Heart left ventricle (tissue), 13 donors: ENCODE measurements at regions not wholly inside any gene's neighbourhood (a gene's known extent, or its start where the extent isn't known, plus 50 kb on each side); places are given as distances from the start of the nearest gene placed in this dataset.

ENCODE experiments used
- POLR2A ChIP-seq, 2 donors: fragments of 450-650 bp; IDR thresholded peaks; one replicate each; pipeline ENCODE4 v1.6.1; 2017; ENCODE audit warnings: antibody characterized with exemption in 2 of 2, mild to moderate bottlenecking in 2 of 2, moderate library complexity in 2 of 2
- TF ChIP-seq, protein P1 (sequence below), 12 donors: fragments of 200-600 bp; sonication (generic) in 4 of 12; IDR thresholded peaks; one replicate each; pipeline versions ENCODE4 v1.5.0 to v1.8.0; 2018 to 2022; ENCODE audit warnings: antibody characterized with exemption in 12 of 12, mild to moderate bottlenecking in 5 of 12
- donor health status: ischemic (EF 13 %, LVEDD 7.1; RV severe dilation, severe dysfunction).
- donor health status: DM: no; HTN: yes; CAD: no.
- donor health status: DM: no; HTN: no; CAD: no.
- donor health status: ischemic (EF 25% LVEDD 6.9; RV normal size, moderate dysfunction).
- donor health status: ischemic (EF 25% LVEDD 5.7; RV mildly dilated, moderate dysfunction).
- donor health status: ischemic (EF 35%, LVEDD 5.7; RV mildly dilated, moderate dysfunction).
- donor health status: nonischemic (EF 11% LVEDD 7.7; RV severe dilation, severe dysfunction).
- donor health status: DM: yes; HTN: yes; CAD: no.
- donor health status: PGD.
- donor health status: ischemic (EF 29% LVEDD 5.4; RV normal size, mild dysfunction).
- donor health status: nonischemic (EF 23%, LVEDD 6.1; RV moderate dilation, normal function).

GRCh38 chr10:55742487-55742886 lies 618.6 kb downstream of the ZWINT start:
- TF ChIP-seq, protein P1, sequence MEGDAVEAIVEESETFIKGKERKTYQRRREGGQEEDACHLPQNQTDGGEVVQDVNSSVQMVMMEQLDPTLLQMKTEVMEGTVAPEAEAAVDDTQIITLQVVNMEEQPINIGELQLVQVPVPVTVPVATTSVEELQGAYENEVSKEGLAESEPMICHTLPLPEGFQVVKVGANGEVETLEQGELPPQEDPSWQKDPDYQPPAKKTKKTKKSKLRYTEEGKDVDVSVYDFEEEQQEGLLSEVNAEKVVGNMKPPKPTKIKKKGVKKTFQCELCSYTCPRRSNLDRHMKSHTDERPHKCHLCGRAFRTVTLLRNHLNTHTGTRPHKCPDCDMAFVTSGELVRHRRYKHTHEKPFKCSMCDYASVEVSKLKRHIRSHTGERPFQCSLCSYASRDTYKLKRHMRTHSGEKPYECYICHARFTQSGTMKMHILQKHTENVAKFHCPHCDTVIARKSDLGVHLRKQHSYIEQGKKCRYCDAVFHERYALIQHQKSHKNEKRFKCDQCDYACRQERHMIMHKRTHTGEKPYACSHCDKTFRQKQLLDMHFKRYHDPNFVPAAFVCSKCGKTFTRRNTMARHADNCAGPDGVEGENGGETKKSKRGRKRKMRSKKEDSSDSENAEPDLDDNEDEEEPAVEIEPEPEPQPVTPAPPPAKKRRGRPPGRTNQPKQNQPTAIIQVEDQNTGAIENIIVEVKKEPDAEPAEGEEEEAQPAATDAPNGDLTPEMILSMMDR (IDR thresholded peaks at IDR 0.05) = no peak
- TF ChIP-seq POLR2A (IDR thresholded peaks at IDR 0.05) = no peak
